ENCODE measurements at regions not wholly inside any gene's neighbourhood (a gene's known extent, or its start where the extent isn't known, plus 50 kb on each side); places are given as distances from the start of the nearest gene placed in this dataset.

GRCh38 chr6:113512576-113512975 is 344.6 kb upstream of the MARCKS start:
- DNase-seq (ENCODE audit: low spot score) = no peak
- TF ChIP-seq CTCF (IDR thresholded peaks at IDR 0.05; ENCODE audit: extremely low read depth, missing control alignments) = no peak

- no peak for TF ChIP-seq CTCF (IDR thresholded peaks at IDR 0.05; ENCODE audit: extremely low read depth, missing control alignments)
- no peak for DNase-seq (ENCODE audit: low spot score)
Measured at GRCh38 chr6:113513086-113513485, 344.1 kb upstream of the MARCKS start.

- DNase-seq (ENCODE audit: low spot score) = no peak
- TF ChIP-seq CTCF (IDR thresholded peaks at IDR 0.05; ENCODE audit: extremely low read depth, missing control alignments) = no peak
Measured at GRCh38 chr6:113522376-113522775, 334.8 kb upstream of the MARCKS start.

GRCh38 chr6:113524826-113525225 is 332.3 kb upstream of the MARCKS start:
- no peak for TF ChIP-seq CTCF (IDR thresholded peaks at IDR 0.05; ENCODE audit: extremely low read depth, missing control alignments)
- no peak for DNase-seq (ENCODE audit: low spot score)

DNA sequence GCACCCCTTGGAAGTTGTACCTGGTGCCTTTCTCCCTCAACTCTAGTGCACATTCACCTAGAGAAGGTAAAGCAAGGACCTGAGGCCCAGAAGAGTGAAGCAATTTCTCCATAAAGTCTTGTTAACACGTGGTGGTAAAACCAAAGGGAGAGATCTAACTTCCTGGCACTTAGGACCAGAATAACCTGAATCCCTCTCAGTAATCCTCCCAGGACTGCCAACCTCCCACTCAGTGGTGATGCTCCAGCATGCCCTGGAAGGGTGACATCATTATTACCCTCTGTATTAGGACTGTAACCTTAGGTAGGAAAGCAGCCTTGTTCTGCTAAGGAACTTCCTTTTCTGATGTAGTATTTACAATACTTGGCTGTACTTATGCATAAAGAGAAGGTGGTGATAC is 330.6 kb upstream of the MARCKS start:
- TF ChIP-seq CTCF (IDR thresholded peaks at IDR 0.05; ENCODE audit: extremely low read depth, missing control alignments) = no peak
- DNase-seq (ENCODE audit: low spot score) = no peak

- TF ChIP-seq CTCF (IDR thresholded peaks at IDR 0.05; ENCODE audit: extremely low read depth, missing control alignments) = no peak
Measured at GRCh38 chr6:113526995-113527394, 330.1 kb upstream of the MARCKS start.

GRCh38 chr6:113528111-113528510 is 329.0 kb upstream of the MARCKS start:
- TF ChIP-seq CTCF (IDR thresholded peaks at IDR 0.05; ENCODE audit: extremely low read depth, missing control alignments) = no peak
- no peak for DNase-seq (ENCODE audit: low spot score)

More at GRCh38 chr6:113526995-113527394, 330.1 kb upstream of the MARCKS start:
- no peak for DNase-seq (ENCODE audit: low spot score)

All from GM20000 (cell line).